ENCODE measurements at regions not wholly inside any gene's neighbourhood (a gene's known extent, or its start where the extent isn't known, plus 50 kb on each side); places are given as distances from the start of the nearest gene placed in this dataset.

DNA sequence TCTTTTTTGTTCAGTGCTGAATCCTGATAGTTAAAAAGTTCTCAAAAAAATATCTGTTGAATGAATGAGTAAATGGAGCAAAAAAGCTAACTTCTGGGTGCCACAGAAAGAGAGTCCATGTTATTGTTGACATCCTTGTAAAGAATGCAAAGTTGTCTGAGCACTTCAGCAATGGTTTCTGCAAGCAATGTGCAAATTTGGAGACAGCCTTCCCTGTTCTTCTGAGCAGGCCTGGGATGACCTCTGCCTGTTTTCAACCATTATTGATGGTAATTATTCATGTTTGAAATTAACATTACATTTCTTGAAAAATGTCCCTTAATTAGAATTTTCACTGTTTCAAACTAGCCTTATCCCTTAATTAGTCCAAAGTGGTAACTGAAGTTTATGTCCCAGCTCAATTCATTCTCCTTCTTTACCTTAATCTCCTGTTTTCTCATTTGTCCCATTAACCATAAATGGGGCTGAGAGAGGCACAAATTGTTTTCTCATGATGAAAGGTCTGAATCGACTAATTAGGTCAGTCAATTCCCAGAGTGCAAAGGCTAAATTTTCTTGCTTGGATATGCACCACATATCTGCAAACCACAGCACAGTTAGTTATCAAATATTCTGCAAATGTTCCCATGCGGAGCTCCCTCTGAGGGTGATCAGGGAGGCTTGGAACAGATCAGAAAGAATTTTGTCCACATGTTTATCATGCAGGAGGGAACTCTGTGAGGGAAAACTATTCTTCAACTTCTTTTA, 139.4 kb upstream of the KRR1 start:
- TF ChIP-seq, protein P1, sequence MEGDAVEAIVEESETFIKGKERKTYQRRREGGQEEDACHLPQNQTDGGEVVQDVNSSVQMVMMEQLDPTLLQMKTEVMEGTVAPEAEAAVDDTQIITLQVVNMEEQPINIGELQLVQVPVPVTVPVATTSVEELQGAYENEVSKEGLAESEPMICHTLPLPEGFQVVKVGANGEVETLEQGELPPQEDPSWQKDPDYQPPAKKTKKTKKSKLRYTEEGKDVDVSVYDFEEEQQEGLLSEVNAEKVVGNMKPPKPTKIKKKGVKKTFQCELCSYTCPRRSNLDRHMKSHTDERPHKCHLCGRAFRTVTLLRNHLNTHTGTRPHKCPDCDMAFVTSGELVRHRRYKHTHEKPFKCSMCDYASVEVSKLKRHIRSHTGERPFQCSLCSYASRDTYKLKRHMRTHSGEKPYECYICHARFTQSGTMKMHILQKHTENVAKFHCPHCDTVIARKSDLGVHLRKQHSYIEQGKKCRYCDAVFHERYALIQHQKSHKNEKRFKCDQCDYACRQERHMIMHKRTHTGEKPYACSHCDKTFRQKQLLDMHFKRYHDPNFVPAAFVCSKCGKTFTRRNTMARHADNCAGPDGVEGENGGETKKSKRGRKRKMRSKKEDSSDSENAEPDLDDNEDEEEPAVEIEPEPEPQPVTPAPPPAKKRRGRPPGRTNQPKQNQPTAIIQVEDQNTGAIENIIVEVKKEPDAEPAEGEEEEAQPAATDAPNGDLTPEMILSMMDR (CRISPR knock-in tag; IDR thresholded peaks at IDR 0.05): no peak
- TF ChIP-seq ZNF318 (CRISPR knock-in tag; IDR thresholded peaks at IDR 0.05) (no peak), GABPA (IDR thresholded peaks at IDR 0.05; ENCODE audit: low read depth, low read length) (no peak), GABPA (CRISPR knock-in tag; IDR thresholded peaks at IDR 0.05; ENCODE audit: low read depth) (no peak), TARDBP (CRISPR knock-in tag; IDR thresholded peaks at IDR 0.05) (no peak), KDM4B (CRISPR knock-in tag; IDR thresholded peaks at IDR 0.05) (no peak), ELF1 (CRISPR knock-in tag; IDR thresholded peaks at IDR 0.05) (no peak), MLLT10 (CRISPR knock-in tag; IDR thresholded peaks at IDR 0.05) (no peak), SNAPC4 (CRISPR knock-in tag; IDR thresholded peaks at IDR 0.05) (no peak)
